RCC 7860 (cell line): ENCODE measurements at regions not wholly inside any gene's neighbourhood (a gene's known extent, or its start where the extent isn't known, plus 50 kb on each side); places are given as distances from the start of the nearest gene placed in this dataset.

Experiments used
- DNase-seq: peaks from one replicate; pipeline ENCODE4 v3.0.0-alpha.2; 2015; ENCODE audit warnings: low spot score
- FAIRE-seq: peaks from 2 replicates; lab custom pipeline; 2012; peaks lifted over from hg19 to GRCh38; lab: Jason Lieb, UNC

- DNase-seq (peak; percentile 94), FAIRE-seq (peak; percentile 91)
These were observed 200.2 kb downstream of the PLK2 start for GRCh38 chr5:58259685-58260152.

GRCh38 chr5:58258984-58259684 is 200.8 kb downstream of the PLK2 start:
- no peak for FAIRE-seq

DNA sequence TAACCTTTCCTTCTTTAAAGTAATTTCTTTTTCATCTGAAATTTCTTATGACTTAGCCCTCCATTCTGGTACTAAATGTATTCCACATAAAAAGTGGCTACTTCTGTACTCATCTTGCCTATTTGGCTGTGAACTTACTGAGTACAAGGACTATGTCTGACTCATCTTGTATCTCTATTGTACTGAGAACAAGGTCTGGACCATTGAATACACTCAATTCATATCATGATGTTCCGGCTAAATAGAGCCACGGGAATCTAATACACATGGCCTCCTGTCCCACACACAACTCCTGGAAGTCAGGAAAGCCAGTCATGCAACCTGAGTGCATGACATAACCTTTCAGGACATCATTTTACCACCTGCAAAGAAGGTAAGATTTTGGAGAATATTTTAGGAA is 203.9 kb downstream of the PLK2 start:
- DNase-seq (no peak), FAIRE-seq (no peak)

More at GRCh38 chr5:58258984-58259684, 200.8 kb downstream of the PLK2 start:
- DNase-seq: peak; percentile 48

DNA sequence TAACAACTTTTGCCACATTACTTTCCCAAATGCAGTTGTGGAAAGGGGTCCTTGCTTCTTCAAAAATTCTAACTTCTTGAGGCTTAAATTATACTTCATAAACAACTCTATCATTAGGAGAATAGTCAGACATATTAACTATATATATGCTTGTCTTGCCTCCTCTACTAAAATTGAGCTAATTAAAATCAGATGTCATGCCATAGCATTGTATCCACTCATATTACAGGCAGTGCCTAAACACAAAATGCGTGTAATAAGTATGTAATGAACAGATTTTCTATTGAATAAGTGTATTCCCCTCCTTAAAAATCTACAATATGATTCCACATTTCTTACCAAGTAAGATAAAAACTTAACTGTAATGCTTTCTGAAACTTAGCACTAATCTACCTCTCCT is 204.5 kb downstream of the PLK2 start:
- FAIRE-seq (no peak), DNase-seq (no peak)

DNA sequence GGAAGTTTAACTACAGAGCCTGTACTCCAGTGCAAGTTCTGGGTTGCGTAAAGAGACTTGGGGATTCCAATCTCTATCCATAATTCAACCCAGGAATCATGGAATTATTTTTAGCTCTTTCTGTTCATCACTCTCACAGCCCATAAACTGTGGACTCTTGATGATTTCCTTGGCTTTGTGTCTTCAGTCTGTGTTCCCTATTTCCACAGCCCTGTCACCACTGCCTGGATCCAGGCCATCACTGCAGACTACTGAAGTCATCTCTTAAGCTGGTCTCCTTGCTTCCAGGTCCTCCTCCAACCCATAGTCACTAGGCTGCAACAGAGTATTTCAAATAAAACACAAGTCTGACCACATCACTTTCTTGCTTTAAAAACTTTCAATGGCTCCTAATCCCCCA is 211.7 kb downstream of the PLK2 start:
- no peak for DNase-seq
- no peak for FAIRE-seq

GRCh38 chr5:58246461-58246944 is 213.4 kb downstream of the PLK2 start:
- DNase-seq (peak; percentile 42), FAIRE-seq (no peak)

DNA sequence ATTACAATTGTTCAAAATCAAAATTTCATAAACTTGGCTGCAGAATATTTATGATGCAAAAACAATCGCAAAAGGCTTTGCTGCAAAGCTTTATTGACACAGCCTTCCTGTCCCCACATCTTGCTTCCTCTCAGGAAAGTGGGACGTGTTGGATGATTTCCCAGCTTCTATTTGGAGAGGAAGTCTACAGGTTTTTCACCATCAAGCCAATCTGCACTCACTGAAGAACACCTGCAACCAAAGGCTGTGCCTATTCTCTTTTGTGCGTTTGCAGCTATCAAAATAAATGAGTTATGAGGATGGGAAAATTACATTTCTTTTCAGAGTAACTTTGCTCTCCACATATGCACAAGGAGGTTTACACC is 214.4 kb downstream of the PLK2 start:
- no peak for DNase-seq
- no peak for FAIRE-seq

GRCh38 chr5:58244819-58245475 is 214.9 kb downstream of the PLK2 start:
- DNase-seq (no peak), FAIRE-seq (no peak)

DNA sequence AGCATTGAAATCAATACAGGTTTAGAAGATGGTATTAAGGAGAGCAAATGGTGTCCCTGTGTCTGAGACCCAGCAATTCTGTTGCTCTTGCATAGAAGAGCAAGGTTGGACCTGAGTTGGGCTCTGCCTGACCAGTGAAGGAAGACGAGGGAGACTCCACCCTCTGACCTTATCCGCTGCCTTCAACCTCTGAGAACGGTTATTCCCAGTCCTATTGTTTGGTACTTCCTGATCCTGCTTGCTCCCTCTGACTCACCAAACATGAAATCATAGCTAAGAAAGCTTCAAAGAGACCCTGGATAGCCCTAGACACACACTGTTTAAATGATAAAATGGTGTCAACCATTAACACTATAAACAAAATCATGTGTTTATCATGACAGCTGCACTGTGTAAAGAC is 218.5 kb downstream of the PLK2 start:
- FAIRE-seq (no peak), DNase-seq (no peak)

- DNase-seq: peak; percentile 11
- FAIRE-seq: no peak
These were observed 219.6 kb downstream of the PLK2 start for GRCh38 chr5:58240322-58240721.

- DNase-seq (no peak), FAIRE-seq (no peak)
These were observed 220.2 kb downstream of the PLK2 start for GRCh38 chr5:58239731-58240130.

DNA sequence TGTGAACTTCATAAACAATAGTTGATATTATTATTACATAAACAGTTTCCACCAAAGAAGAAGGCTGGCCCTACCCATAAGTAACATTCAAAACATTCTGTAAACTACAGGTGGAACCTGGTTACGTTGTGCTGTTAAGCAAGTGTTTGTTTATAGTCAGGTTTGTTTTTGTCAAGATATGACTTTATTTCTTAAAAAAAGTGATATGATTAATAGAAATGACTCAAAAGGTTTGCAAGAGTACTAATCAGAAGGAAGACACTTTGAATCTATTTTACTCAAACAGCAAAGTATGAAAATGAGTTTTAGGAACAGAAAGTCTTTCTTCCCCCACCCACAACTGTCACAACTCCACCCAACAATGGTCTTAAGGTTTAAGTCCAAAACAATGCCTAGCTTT is 220.8 kb downstream of the PLK2 start:
- DNase-seq: no peak
- FAIRE-seq: no peak

DNA sequence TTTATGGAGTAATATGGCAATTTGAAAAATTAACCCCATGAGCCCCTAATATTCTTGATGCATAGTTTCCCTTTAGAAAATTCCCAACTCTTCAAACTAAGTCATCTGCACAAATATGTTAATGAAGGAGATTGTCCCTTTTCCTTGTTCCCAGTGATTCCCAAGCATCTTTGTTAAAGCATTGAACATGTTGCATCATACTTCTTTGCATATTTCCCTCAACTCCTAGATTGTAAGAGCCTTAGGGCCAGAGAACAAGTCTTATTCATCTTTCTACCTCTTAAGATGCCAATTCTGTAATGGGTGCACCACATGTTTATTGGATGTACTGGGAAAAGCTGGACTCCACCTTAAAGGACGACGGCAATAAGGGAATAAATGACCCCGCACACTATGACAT is 223.4 kb downstream of the PLK2 start:
- DNase-seq: no peak
- FAIRE-seq: no peak

DNA sequence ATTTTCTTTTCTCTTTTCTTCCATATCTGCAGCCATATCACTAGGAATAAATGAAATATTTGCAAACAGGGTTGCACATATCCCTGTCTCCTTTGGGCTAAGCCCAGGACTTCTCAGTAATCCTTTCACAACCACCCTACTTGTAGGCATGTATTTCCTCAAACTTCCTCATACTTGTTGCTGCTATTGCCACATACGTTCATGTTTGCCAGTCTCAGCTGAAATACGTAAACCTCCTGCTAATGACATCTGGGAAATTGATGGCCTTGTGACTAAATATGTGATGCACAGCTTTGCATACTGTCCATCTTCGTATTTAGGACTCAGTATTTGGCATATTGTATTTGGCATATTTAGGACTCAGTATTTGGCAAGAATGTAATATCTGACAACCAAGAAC is 224.6 kb downstream of the PLK2 start:
- no peak for FAIRE-seq

DNA sequence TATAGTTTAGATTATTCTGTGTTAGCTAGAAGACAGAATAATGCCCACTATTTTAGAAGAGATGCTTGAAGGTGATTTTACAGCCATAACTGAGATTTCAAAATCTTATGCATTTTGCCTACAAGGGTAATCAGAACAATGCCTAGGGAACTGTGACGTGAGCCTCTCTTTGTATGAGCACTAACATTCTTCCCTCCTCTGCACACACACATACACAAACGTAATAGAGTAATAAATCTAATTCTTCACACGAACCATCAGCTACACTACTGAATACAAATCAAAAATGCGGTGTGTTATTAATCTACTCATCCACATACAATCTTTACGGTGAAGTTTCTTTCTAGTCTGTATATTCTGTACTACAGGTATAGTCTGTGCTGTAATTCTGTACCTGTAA is 227.8 kb downstream of the PLK2 start:
- no peak for FAIRE-seq
- no peak for DNase-seq

More for the DNA sequence above, 224.6 kb downstream of the PLK2 start:
- DNase-seq: no peak

- FAIRE-seq (no peak), DNase-seq (no peak)
These were observed 228.8 kb downstream of the PLK2 start for GRCh38 chr5:58231041-58231440.

DNA sequence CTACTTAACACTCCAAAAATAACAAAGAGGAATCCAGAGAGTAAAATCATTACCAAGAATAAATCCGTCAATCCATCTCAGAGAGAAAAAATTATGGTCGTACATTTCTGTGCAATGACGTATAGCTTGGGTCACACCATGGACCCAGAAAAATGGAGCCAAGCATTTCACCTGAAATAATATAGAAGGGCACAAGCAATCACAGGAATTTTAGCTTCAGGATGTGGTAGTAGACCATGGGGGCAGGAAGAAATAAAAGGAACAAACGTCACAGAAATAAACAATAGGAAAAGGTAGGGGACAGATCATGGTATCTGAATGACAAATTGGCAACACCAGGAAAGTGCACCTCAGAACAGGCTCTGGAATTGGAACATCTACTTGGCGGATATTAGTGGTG is 231.0 kb downstream of the PLK2 start:
- FAIRE-seq (no peak), DNase-seq (no peak)

- FAIRE-seq (no peak), DNase-seq (no peak)
These were observed 232.0 kb downstream of the PLK2 start for GRCh38 chr5:58227858-58228257.

- FAIRE-seq: no peak
- DNase-seq: no peak
These were observed 235.2 kb downstream of the PLK2 start for GRCh38 chr5:58224661-58225060.

DNA sequence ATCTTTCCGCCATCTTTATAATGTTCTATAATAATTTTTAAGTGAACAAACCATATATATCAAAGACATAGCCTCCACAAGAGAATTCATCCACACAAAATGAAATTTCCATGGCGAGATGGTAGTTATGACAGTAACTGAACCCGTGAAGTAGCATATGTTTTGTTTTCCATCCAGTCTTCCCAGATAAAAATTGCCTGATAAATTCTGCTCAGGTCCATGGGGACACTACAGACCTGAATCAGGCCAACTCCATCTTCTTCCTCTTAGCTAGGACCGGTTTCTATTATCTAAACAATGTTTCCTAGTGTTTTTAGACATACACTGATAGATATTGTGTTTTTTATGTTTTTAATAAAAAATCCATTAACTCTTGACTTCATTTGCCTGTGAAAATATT is 235.7 kb downstream of the PLK2 start:
- FAIRE-seq (no peak), DNase-seq (no peak)

DNA sequence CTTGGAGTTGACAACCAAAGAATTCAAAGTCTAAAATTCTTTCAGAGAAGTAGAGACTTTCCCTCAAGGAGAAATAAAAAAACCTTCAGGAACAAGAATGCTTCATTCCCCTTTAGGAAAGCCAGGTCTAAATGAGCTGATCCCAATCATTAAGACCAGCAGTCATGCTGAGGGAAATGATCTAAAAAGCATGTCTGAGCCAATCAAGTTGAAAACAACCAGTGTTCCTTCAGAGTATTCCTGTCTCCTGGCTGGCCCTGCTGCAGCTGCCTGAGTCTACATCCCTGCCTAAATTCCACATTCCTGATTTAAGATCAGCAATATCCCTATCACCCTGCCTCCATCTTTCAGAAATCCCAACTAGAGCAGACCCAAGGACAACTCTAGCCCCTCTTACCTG is 244.5 kb downstream of the PLK2 start:
- FAIRE-seq (no peak), DNase-seq (no peak)

DNA sequence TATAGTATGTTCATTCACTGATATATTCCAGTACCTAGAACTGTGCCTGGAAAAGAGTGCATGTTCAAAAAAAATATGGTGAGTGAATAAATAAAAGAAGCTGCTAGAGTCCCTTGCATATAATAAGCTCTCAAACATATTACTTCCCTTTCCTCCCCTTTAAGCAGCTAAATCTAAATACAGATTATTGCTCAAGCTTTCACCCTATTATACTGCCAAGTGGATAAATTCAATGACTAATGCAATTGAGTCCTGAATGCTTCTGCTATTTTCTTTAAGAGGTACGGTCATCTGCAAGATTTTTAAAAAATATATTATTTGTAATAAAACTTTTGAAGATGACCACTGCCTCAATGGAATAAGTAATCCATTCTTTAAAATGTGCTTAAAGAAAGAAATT is 248.4 kb downstream of the PLK2 start:
- no peak for FAIRE-seq
- no peak for DNase-seq
